ENCODE measurements at regions not wholly inside any gene's neighbourhood (a gene's known extent, or its start where the extent isn't known, plus 50 kb on each side); places are given as distances from the start of the nearest gene placed in this dataset.
"Not testable (repeated sequence)": the region's sequence is repeated elsewhere in the genome, so short reads cannot be mapped to it uniquely, and the experiment has no call there.

DNA sequence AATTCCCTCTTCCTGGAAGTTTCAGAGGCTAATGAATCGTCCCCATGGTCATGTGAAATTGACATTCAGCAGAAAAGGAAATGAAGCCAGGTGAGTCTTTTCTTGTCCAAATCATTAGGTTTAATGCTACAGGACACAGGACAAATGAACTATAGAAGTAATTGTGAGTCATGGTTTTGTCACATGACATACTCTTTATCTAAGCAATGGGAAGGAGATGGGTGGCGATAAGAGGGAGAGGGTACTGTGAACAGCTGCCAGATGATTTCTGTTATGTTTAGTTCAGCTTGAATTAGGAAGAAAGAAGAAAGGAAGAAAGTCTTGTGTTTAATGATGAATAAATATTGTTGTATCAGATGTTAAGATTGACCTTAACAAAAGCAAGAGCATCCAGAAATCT, 515.4 kb upstream of the ZNF717 start:
- H3K4me3 ChIP-seq (replicated peaks; ENCODE audit: low read depth, low read length): no peak overlapping the region
- TF ChIP-seq, protein P1, sequence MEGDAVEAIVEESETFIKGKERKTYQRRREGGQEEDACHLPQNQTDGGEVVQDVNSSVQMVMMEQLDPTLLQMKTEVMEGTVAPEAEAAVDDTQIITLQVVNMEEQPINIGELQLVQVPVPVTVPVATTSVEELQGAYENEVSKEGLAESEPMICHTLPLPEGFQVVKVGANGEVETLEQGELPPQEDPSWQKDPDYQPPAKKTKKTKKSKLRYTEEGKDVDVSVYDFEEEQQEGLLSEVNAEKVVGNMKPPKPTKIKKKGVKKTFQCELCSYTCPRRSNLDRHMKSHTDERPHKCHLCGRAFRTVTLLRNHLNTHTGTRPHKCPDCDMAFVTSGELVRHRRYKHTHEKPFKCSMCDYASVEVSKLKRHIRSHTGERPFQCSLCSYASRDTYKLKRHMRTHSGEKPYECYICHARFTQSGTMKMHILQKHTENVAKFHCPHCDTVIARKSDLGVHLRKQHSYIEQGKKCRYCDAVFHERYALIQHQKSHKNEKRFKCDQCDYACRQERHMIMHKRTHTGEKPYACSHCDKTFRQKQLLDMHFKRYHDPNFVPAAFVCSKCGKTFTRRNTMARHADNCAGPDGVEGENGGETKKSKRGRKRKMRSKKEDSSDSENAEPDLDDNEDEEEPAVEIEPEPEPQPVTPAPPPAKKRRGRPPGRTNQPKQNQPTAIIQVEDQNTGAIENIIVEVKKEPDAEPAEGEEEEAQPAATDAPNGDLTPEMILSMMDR (IDR thresholded peaks at IDR 0.05; ENCODE audit: low read depth, low read length, missing control alignments): no peak
- no peak for DNase-seq (ENCODE audit: extremely low read depth, low read depth)

DNA sequence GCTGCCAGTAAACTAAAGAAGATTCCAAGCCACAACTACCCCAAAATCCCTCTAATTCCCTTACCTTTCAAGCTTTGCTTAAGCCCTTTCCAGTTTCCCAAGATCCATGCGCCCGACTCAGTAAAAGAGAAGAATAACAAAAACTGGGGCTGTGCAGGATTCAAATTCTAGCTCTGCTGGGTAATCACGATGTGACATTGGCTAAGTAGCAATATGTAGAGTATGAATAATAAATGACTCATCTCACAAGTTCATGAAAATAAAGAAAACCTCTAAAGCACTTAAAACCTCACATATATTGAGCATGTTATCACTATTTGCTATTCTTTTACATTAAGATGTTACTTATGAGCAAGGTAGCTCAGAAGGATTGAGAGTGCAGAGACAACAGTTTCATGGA, 522.2 kb upstream of the ZNF717 start:
- TF ChIP-seq, protein P1 (IDR thresholded peaks at IDR 0.05; ENCODE audit: low read depth, low read length, missing control alignments): no peak
- no peak for DNase-seq (ENCODE audit: extremely low read depth, low read depth)

DNA sequence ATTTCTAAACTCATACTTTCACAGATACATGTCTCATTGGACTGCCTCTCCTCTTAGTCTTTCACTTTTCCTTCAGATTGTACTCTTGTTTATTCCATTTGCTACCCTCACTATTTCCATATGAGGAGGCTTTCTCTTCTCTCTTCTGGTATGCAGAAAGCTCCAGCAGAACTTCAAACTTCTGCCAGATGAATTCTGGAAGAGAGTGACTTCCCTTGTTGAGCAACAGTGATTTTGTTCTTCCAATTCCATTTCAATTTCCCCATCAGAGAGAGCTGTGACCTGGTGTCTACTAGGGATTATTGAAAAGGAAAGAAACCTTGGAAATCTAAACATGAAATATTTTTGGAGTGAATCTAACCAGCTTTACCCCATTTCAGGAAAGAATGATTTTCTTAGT, 523.2 kb upstream of the ZNF717 start:
- DNase-seq (ENCODE audit: extremely low read depth, low read depth): no peak
- TF ChIP-seq, protein P1 (IDR thresholded peaks at IDR 0.05; ENCODE audit: low read depth, low read length, missing control alignments): no peak
- H3K4me3 ChIP-seq (replicated peaks; ENCODE audit: low read depth, low read length): no peak overlapping the region

More for the DNA sequence above, 522.2 kb upstream of the ZNF717 start:
- no peak overlapping the region for H3K4me3 ChIP-seq (replicated peaks; ENCODE audit: low read depth, low read length)

DNA sequence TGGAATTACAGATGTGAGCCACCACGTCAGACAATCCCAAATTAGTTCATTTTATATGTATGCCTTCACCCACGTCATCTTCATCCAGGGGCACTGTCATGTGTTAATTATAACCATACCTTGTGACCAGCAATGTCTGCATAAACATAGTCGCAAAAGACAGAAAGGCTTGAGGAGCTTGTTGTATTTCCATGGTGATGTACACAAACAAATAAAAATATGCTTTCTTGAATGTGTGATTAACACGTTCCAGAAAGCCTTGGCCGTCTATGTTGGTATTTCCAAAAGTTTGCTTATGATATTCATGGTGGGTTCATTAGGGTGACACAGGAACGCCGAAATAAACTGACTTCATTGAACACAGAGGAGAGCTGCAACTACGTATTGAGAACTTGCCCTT, 524.7 kb upstream of the ZNF717 start:
- DNase-seq (ENCODE audit: extremely low read depth, low read depth): no peak
- TF ChIP-seq, protein P1 (IDR thresholded peaks at IDR 0.05; ENCODE audit: low read depth, low read length, missing control alignments): no peak
- H3K4me3 ChIP-seq (replicated peaks; ENCODE audit: low read depth, low read length): no peak overlapping the region

DNA sequence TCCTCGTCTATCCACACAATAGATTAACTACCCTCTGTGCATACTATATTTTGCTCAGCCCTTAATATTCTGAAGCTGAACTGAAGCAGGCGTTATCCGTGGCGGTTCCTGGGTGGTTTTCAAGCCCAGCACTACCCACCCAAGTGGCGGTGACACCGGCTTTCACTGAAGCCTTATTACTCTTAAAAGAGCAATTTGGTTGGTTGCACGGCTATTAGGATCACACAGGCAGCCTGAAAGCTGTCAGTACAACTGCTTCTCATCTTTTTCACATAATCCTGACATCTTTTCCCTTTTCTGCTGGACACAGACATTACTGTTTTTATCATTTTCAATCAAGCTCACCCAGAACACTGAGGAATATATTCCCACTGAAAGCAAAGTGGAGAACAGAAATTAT, 525.3 kb upstream of the ZNF717 start:
- DNase-seq (ENCODE audit: extremely low read depth, low read depth): no peak
- TF ChIP-seq, protein P1 (IDR thresholded peaks at IDR 0.05; ENCODE audit: low read depth, low read length, missing control alignments): no peak
- no peak overlapping the region for H3K4me3 ChIP-seq (replicated peaks; ENCODE audit: low read depth, low read length)

DNA sequence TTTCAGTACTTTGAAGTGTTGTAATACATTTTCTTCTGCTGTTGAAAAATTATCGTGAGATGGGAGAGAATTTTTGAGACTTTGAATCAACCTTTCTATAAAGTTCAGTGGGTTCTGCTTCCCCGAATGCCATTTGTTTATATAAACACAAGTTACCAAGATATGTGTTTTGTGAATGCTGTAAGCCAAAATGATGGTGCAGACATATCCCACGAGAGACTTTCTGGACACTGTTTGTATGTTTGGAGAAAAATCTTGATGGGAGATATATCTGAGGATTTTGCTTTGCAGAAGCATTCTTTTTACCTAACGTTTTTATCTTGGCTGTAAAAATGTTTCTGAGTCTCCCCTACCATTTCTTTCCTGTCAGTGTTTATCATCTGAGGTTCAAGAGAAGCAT, 526.6 kb upstream of the ZNF717 start:
- TF ChIP-seq, protein P1 (IDR thresholded peaks at IDR 0.05; ENCODE audit: low read depth, low read length, missing control alignments): no peak
- H3K4me3 ChIP-seq (replicated peaks; ENCODE audit: low read depth, low read length): no peak overlapping the region
- DNase-seq (ENCODE audit: extremely low read depth, low read depth): no peak

DNA sequence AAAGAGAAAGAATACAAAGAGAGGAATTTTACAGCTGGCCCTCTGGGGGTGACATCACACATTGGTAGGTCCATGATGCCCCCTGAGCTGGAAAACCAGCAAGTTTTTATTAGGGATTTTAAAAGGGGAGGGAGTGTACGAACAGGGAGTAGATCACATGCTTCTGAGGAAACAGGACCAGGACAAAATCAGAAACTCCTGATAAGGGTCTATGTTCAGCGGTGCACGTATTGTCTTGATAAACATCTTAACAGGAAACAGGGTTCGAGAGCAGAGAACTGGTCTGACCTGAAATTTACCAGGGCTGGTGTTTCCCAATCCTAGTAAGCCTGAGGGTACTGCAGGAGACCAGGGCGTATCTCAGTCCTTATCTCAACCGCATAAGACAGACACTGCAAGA, 530.6 kb upstream of the ZNF717 start:
- H3K4me3 ChIP-seq (replicated peaks; ENCODE audit: low read depth, low read length); DNase-seq (ENCODE audit: extremely low read depth, low read depth): not testable (repeated sequence)
